SK-N-MC (cell line): ENCODE measurements at regions not wholly inside any gene's neighbourhood (a gene's known extent, or its start where the extent isn't known, plus 50 kb on each side); places are given as distances from the start of the nearest gene placed in this dataset.

Source experiments
- DNase-seq: peaks from one replicate; pipeline ENCODE4 v3.0.0-alpha.2; 2011; ENCODE audit warnings: low read depth, low spot score
- H3K27ac ChIP-seq: fragments of 200-600 bp; sonication (generic); 2 replicates; pipeline ENCODE4 v1.5.1; 2016; ENCODE audit warnings: mixed run types
- H3K36me3 ChIP-seq: fragments of 200-600 bp; sonication (generic); 2 replicates; pipeline ENCODE4 v1.6.1; 2017; ENCODE audit warnings: antibody characterized with exemption, low read length, mixed read lengths; ENCODE audit not compliant: insufficient read depth
- H3K4me3 ChIP-seq: fragments of 200-600 bp; sonication (generic); 2 replicates; pipeline ENCODE4 v1.5.1; 2016
- H3K9ac ChIP-seq: fragments of 200-600 bp; sonication (generic); 2 replicates; pipeline ENCODE4 v1.8.0; 2017; ENCODE audit warnings: mixed run types, mixed read lengths; ENCODE audit not compliant: insufficient read length
- H3K9me3 ChIP-seq: fragments of 200-600 bp; sonication (generic); 2 replicates; pipeline ENCODE4 v1.6.1; 2017; ENCODE audit warnings: low read depth, mild to moderate bottlenecking, antibody characterized with exemption, low read length, moderate library complexity, mixed read lengths
- EZH2 ChIP-seq: fragments of 200-600 bp; sonication (generic); IDR thresholded peaks from one replicate; pipeline ENCODE4 v1.6.1; 2017; ENCODE audit warnings: antibody characterized with exemption
- FOXP2 ChIP-seq: optimal IDR thresholded peaks from 2 replicates; pipeline ENCODE3; 2011; ENCODE audit warnings: mild to moderate bottlenecking, moderate library complexity; ENCODE audit not compliant: insufficient read depth; ENCODE audit errors: extremely low read length, control extremely low read depth
- POLR2AphosphoS5 ChIP-seq: IDR thresholded peaks from 2 replicates; pipeline ENCODE4 v1.6.1; 2012; ENCODE audit warnings: mild to moderate bottlenecking, low read depth, low read length, borderline replicate concordance

DNA sequence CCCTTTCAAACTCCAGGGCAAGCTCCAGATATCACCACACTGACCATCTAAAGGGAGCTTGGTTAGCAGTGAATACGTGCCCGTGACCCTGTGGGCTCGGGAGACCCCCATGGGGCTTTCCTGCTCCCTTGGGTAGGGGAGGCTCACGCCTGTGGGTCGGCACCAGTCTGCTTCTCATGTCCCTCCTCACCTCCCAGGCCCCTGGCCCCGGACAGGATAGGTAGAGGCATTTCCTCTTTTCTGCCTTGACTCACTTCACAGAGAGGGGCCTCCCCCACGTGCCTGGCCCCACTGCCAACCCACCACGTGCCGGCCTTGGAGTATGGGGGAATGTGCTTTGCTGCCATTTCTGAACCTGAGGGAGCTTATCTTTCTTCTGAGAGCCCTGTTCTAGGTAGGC lies 131.3 kb upstream of the FAM20C start:
- Histone ChIP-seq H3K27ac (no peak overlapping the region), H3K9ac (no peak overlapping the region), H3K4me3 (no peak overlapping the region), H3K36me3 (no peaks in the 10 kb centered on the region), H3K9me3 (no peaks in the 10 kb centered on the region)
- DNase-seq: no peak
- TF ChIP-seq FOXP2: no peak
- no peak for TF ChIP-seq EZH2
- TF ChIP-seq POLR2AphosphoS5: no peak

- H3K27ac ChIP-seq: no peak overlapping the region
- H3K36me3 ChIP-seq: no peaks in the 10 kb centered on the region
- H3K9ac ChIP-seq: no peak overlapping the region
- H3K9me3 ChIP-seq: no peaks in the 10 kb centered on the region
- H3K4me3 ChIP-seq: no peak overlapping the region
- no peak for DNase-seq
- TF ChIP-seq EZH2 (no peak), POLR2AphosphoS5 (no peak), FOXP2 (no peak)
These were observed 130.6 kb upstream of the FAM20C start for GRCh38 chr7:61576-62360.

- Histone ChIP-seq H3K36me3 (no peaks in the 10 kb centered on the region), H3K27ac (no peak overlapping the region), H3K9me3 (no peaks in the 10 kb centered on the region), H3K4me3 (no peak overlapping the region), H3K9ac (no peak overlapping the region)
- TF ChIP-seq EZH2 (no peak), POLR2AphosphoS5 (no peak), FOXP2 (no peak)
- no peak for DNase-seq
These were observed 129.8 kb upstream of the FAM20C start for GRCh38 chr7:62361-63116.

DNA sequence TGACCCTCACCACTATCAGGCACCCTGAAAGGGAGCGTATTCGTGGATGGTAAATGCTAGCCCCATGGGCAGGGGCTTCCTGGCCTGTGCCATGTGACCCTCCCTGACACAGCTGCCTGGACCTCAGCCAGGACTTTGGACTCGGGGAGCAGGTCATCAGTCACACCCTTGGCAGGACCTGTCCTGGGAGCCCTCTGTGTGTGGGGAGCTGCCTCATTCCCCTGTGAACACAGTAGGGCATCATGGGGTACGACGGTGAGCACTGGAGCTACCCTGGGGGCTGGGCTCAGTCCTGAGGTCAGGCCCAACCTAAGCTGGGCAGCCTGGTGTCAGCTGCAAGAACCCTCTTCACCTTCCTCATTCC lies 129.3 kb upstream of the FAM20C start:
- no peaks in the 10 kb centered on the region for H3K9me3 ChIP-seq
- TF ChIP-seq FOXP2: no peak
- no peak for TF ChIP-seq POLR2AphosphoS5
- TF ChIP-seq EZH2: no peak
- H3K4me3 ChIP-seq: no peak overlapping the region
- H3K27ac ChIP-seq: no peak overlapping the region
- H3K36me3 ChIP-seq: no peaks in the 10 kb centered on the region
- DNase-seq: no peak
- no peak overlapping the region for H3K9ac ChIP-seq

- Histone ChIP-seq H3K9me3 (no peaks in the 10 kb centered on the region), H3K27ac (no peak overlapping the region), H3K4me3 (no peak overlapping the region), H3K9ac (no peak overlapping the region), H3K36me3 (no peaks in the 10 kb centered on the region)
- DNase-seq: no peak
- TF ChIP-seq FOXP2: no peak
- TF ChIP-seq POLR2AphosphoS5: no peak
- no peak for TF ChIP-seq EZH2
These were observed 128.8 kb upstream of the FAM20C start for GRCh38 chr7:63521-64021.

DNA sequence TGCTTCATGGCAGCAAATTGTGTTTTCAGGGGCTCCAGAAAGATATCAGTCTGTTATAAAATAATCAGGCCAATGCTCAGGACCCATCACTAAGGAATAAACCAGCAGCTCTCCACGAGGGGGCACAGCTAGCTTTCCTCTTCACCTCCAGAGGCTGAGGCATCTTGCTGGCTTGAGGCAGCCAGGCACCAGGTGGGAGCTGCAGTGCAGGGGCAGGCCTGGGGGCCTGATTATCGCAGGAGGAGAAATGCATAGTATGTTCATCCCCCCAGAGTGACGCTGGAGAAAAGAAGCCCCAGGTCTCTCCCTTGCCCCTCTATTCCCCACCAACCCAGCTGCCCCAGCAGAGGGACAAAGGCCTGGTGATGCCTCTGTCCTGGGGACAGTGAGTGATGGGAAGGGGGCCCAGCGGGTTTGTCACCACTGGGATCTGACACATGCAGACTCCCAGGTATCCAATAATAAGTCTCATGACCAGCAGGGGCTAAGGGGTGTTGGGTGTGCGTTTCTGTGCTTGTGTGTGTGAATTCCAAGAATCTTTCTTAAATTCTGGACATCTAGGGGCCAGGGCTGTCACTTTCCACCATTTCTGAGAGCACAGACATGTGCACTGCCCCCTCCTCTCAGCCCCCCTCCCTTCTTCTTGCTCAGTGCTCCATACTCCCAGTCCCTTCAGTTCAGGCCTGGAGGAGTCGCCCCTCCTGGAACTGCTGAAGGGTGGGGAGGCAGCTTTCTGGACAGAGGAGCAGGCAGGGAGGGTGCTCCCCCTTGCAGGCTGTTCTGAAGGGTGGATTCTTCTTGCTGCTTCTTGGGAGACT lies 128.1 kb upstream of the FAM20C start:
- Histone ChIP-seq H3K36me3 (no peaks in the 10 kb centered on the region), H3K27ac (no peak overlapping the region), H3K4me3 (no peak overlapping the region), H3K9ac (no peak overlapping the region), H3K9me3 (no peaks in the 10 kb centered on the region)
- TF ChIP-seq POLR2AphosphoS5: no peak
- no peak for TF ChIP-seq EZH2
- no peak for TF ChIP-seq FOXP2
- no peak for DNase-seq

DNA sequence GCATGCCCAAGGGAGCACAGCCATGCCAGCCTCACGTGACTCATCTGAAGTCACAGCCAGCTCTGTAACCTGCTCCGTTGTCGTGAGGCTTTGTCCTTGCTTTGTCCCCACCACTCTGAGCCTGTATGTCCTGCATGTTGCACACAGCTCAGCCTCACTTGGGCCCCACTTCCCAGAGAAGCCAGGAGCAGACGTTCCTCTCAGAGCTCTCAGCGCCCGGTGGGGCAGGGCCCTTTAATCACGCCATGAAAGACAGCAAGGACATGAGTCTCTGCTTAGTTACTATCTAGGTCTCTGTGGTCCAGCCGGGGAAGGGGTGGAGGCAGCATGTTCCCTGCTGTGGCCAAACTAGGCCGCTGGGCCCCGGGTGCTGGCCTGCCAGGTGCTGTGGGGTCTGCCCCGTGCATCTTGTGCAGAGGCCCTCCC lies 127.4 kb upstream of the FAM20C start:
- no peaks in the 10 kb centered on the region for H3K9me3 ChIP-seq
- H3K27ac ChIP-seq: no peak overlapping the region
- H3K4me3 ChIP-seq: no peak overlapping the region
- H3K36me3 ChIP-seq: no peaks in the 10 kb centered on the region
- no peak overlapping the region for H3K9ac ChIP-seq
- no peak for DNase-seq
- TF ChIP-seq POLR2AphosphoS5: no peak
- TF ChIP-seq FOXP2: no peak
- no peak for TF ChIP-seq EZH2

DNA sequence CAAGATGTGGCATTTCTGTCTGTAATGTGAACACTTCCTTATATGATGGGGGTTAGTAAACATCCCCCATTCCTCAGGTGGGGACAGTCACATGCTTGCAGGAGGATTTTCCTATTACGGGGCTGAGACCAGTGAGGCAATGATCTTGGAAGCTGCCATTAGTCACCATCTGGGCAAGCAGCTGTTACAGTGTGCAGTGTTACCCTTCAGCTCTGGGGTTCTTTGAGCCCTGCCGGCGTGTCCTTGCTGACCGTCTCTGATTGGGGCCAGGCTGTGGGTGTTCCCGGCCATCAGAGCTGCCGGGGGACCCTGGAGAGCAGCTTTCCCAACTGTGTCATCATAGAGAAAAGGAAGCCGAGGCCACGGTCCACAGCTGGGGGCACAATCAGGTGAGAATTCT lies 126.8 kb upstream of the FAM20C start:
- no peak overlapping the region for H3K4me3 ChIP-seq
- H3K9ac ChIP-seq: no peak overlapping the region
- no peaks in the 10 kb centered on the region for H3K36me3 ChIP-seq
- H3K27ac ChIP-seq: no peak overlapping the region
- no peaks in the 10 kb centered on the region for H3K9me3 ChIP-seq
- DNase-seq: no peak
- TF ChIP-seq EZH2 (no peak), FOXP2 (no peak), POLR2AphosphoS5 (no peak)
